Activated T-cell treated with anti-CD3 and anti-CD28 coated beads, Interleukin-2, amount 50 U/mL, for 4 hours (primary cell): ENCODE measurements at regions not wholly inside any gene's neighbourhood (a gene's known extent, or its start where the extent isn't known, plus 50 kb on each side); places are given as distances from the start of the nearest gene placed in this dataset.

Experiments used
- ATAC-seq, 2 donors: fragments of 200-7000 bp; cut with Tn5 transposase; one replicate each; pipeline ENCODE4 v1.10.0; 2021
- DNase-seq: peaks from one replicate; pipeline ENCODE4 v3.0.0-alpha.2; 2020
- H3K27me3 Mint-ChIP-seq: one replicate; pipeline ENCODE4 v1.8.0; 2021; ENCODE audit warnings: low read depth, mixed read lengths
- H3K36me3 Mint-ChIP-seq: one replicate; pipeline ENCODE4 v1.8.0; 2022; ENCODE audit warnings: mixed read lengths; ENCODE audit not compliant: insufficient read depth
- H3K4me1 Mint-ChIP-seq: one replicate; pipeline ENCODE4 v1.8.0; 2021; ENCODE audit warnings: low read depth, mixed read lengths
- H3K4me3 Mint-ChIP-seq: one replicate; pipeline ENCODE4 v1.8.0; 2021; ENCODE audit warnings: mild to moderate bottlenecking, moderate library complexity, mixed read lengths
- H3K9me3 Mint-ChIP-seq: one replicate; pipeline ENCODE4 v1.8.0; 2021; ENCODE audit warnings: mixed read lengths

GRCh38 chr5:124669956-124670721, 76.3 kb downstream of the ZNF608 start:
- no peaks in the 10 kb centered on the region for H3K36me3 Mint-ChIP-seq
- no peak overlapping the region for H3K4me3 Mint-ChIP-seq
- peaks cover 2% of the 10 kb centered on the region for H3K27me3 Mint-ChIP-seq
- no peaks in the 10 kb centered on the region for H3K4me1 Mint-ChIP-seq
- DNase-seq (no peak), ATAC-seq (no peak)
- H3K9me3 Mint-ChIP-seq = no peaks in the 10 kb centered on the region

- Mint-ChIP-seq H3K27me3 (peaks cover 2% of the 10 kb centered on the region), H3K36me3 (no peaks in the 10 kb centered on the region), H3K9me3 (no peaks in the 10 kb centered on the region), H3K4me1 (no peaks in the 10 kb centered on the region), H3K4me3 (no peak overlapping the region)
- no peak for DNase-seq
- no peak for ATAC-seq
Measured at GRCh38 chr5:124669300-124669648, 77.2 kb downstream of the ZNF608 start.

DNA sequence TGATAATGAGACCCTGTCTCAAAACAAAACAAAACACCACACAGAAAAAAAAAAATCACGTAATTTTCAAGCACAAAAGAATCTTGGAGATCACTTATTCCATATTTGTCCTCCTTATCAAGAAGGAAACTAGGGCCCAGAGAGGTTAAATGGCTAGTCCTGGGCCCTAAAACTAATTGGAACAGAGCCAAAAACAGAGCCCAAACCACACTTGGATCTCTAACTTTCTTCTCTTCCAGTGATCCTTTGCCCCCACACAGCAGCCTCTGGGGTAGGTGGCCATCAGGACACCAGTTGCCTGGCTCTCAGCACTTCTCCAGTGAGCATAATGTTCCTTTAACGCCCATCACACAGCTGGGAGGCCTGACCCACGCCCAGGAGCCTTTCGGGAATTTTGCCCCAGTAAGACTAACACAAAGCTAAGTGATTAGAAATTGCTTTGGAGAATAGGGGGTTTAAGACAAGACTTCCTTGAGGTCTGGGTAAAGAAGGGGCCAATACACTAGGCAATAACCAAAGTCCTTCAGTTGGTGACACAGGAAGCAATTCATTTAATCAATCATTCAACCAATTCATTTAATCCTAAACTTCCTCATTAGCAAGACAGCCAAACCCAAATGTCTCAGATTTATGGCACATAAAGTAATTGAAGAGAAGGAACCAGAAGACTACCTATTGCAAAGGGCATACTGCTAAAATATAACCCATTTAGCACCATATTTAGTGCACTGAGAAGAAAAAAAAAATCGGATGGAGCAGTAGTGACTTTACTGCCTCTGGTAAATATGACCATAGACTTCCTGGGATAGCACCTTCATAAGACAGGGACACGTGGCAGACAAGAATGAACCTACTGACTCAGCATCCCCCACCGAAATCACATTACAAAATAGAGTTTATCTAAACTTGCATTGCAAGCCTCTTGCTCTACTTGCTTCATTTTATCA, 77.8 kb downstream of the ZNF608 start:
- Mint-ChIP-seq H3K4me3 (no peak overlapping the region), H3K27me3 (peaks cover 2% of the 10 kb centered on the region), H3K36me3 (no peaks in the 10 kb centered on the region), H3K4me1 (no peaks in the 10 kb centered on the region), H3K9me3 (no peaks in the 10 kb centered on the region)
- ATAC-seq = no peak
- no peak for DNase-seq

- Mint-ChIP-seq H3K36me3 (no peaks in the 10 kb centered on the region), H3K27me3 (peaks cover 2% of the 10 kb centered on the region), H3K4me3 (no peak overlapping the region), H3K9me3 (no peaks in the 10 kb centered on the region), H3K4me1 (no peaks in the 10 kb centered on the region)
- DNase-seq (no peak), ATAC-seq (no peak)
Measured at GRCh38 chr5:124665625-124666024, 80.8 kb downstream of the ZNF608 start.

DNA sequence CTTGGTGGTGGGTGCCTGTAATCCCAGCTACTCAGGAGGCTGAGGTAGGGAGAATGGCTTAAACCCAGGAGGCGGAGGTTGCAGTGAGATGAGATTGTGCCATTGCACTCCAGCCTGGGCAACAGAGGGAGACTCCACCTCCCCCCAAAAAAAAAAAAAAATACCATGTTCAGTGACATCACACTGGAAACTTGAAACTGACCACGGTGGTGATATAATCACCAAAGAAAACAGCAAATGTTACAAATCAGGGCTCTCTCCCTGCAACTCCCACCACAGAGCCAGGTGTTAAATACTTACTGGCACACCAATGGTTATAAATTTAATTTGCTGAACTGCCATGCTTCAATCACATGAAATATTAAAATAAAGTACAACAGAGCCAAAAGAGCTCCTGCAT, 81.4 kb downstream of the ZNF608 start:
- no peak for DNase-seq
- H3K4me3 Mint-ChIP-seq = no peak overlapping the region
- H3K36me3 Mint-ChIP-seq = no peaks in the 10 kb centered on the region
- H3K4me1 Mint-ChIP-seq = no peaks in the 10 kb centered on the region
- ATAC-seq = no peak
- H3K9me3 Mint-ChIP-seq = no peaks in the 10 kb centered on the region
- H3K27me3 Mint-ChIP-seq = peaks cover 2% of the 10 kb centered on the region

DNA sequence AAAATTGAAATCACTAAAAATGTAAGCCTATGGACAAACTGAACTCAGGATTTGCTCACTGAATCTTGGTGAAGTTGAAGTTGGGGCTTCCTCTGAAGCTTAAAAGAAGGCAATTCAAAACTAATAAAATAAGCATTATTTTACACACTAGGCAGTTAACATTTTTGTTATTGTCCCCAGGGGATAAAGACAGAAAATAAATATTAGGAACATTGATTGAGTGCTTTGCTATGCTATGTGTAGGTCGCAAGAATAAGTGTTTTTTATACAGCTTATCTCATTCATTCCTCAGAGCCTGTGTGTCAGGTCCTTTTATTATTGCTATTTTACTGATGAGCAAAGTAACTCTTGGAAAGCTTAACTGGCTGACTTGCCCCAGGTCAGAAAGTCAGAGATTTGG, 82.2 kb downstream of the ZNF608 start:
- Mint-ChIP-seq H3K9me3 (no peaks in the 10 kb centered on the region), H3K36me3 (no peaks in the 10 kb centered on the region), H3K27me3 (peaks cover 2% of the 10 kb centered on the region), H3K4me3 (no peak overlapping the region), H3K4me1 (no peaks in the 10 kb centered on the region)
- no peak for ATAC-seq
- DNase-seq = no peak

GRCh38 chr5:124663101-124663506, 83.3 kb downstream of the ZNF608 start:
- H3K9me3 Mint-ChIP-seq = no peaks in the 10 kb centered on the region
- H3K27me3 Mint-ChIP-seq = no peaks in the 10 kb centered on the region
- ATAC-seq = no peak
- no peaks in the 10 kb centered on the region for H3K4me1 Mint-ChIP-seq
- H3K4me3 Mint-ChIP-seq = no peak overlapping the region
- H3K36me3 Mint-ChIP-seq = no peaks in the 10 kb centered on the region
- no peak for DNase-seq

- DNase-seq (no peak), ATAC-seq (no peak)
- Mint-ChIP-seq H3K4me1 (no peaks in the 10 kb centered on the region), H3K4me3 (no peak overlapping the region), H3K27me3 (no peaks in the 10 kb centered on the region), H3K9me3 (no peaks in the 10 kb centered on the region), H3K36me3 (no peaks in the 10 kb centered on the region)
Measured at GRCh38 chr5:124662181-124662781, 84.2 kb downstream of the ZNF608 start.

- ATAC-seq (no peak), DNase-seq (no peak)
- no peak overlapping the region for H3K4me3 Mint-ChIP-seq
- H3K4me1 Mint-ChIP-seq = no peaks in the 10 kb centered on the region
- H3K27me3 Mint-ChIP-seq = no peaks in the 10 kb centered on the region
- no peaks in the 10 kb centered on the region for H3K36me3 Mint-ChIP-seq
- no peaks in the 10 kb centered on the region for H3K9me3 Mint-ChIP-seq
Measured at GRCh38 chr5:124661317-124662141, 84.9 kb downstream of the ZNF608 start.

GRCh38 chr5:124660229-124661093, 86.0 kb downstream of the ZNF608 start:
- Mint-ChIP-seq H3K9me3 (no peaks in the 10 kb centered on the region), H3K4me1 (no peaks in the 10 kb centered on the region), H3K27me3 (no peaks in the 10 kb centered on the region), H3K4me3 (no peak overlapping the region), H3K36me3 (no peaks in the 10 kb centered on the region)
- no peak for DNase-seq
- no peak for ATAC-seq

- no peak for ATAC-seq
- Mint-ChIP-seq H3K27me3 (no peaks in the 10 kb centered on the region), H3K9me3 (no peaks in the 10 kb centered on the region), H3K4me1 (no peaks in the 10 kb centered on the region), H3K36me3 (no peaks in the 10 kb centered on the region), H3K4me3 (no peak overlapping the region)
- DNase-seq = no peak
Measured at GRCh38 chr5:124659798-124660197, 86.6 kb downstream of the ZNF608 start.

GRCh38 chr5:124658867-124659557, 87.4 kb downstream of the ZNF608 start:
- Mint-ChIP-seq H3K9me3 (no peaks in the 10 kb centered on the region), H3K27me3 (no peaks in the 10 kb centered on the region), H3K36me3 (no peaks in the 10 kb centered on the region), H3K4me1 (no peaks in the 10 kb centered on the region), H3K4me3 (no peak overlapping the region)
- DNase-seq = no peak
- ATAC-seq = no peak
